H1 (cell line): ENCODE measurements at regions not wholly inside any gene's neighbourhood (a gene's known extent, or its start where the extent isn't known, plus 50 kb on each side); places are given as distances from the start of the nearest gene placed in this dataset.
"Not testable (repeated sequence)": the region's sequence is repeated elsewhere in the genome, so short reads cannot be mapped to it uniquely, and the experiment has no call there.

Experiments
- CTCF ChIA-PET: fragments of 300-600 bp; sonication (Branson Sonifier 250); formaldehyde crosslinking; loops from one replicate; lab custom pipeline; 2021; ENCODE audit not compliant: partially characterized antibody; lab: Charles Lee
- POLR2A ChIA-PET: fragments of 300-600 bp; sonication (Branson Sonifier 250); formaldehyde crosslinking; loops from one replicate; lab custom pipeline; 2021; ENCODE audit warnings: inconsistent platforms; ENCODE audit not compliant: partially characterized antibody; lab: Charles Lee
- DNase-seq, 2 experiments: peaks; one replicate each; pipeline versions ENCODE4 v3.0.0 to v3.0.0-alpha.2; 2010 to 2022; ENCODE audit warnings: low spot score in 2 of 2, low read depth in 1 of 2, mixed read lengths in 1 of 2
- FAIRE-seq: peaks from 2 replicates; lab custom pipeline; 2011; peaks lifted over from hg19 to GRCh38; lab: Jason Lieb, UNC
- H2AFZ ChIP-seq: 2 replicates; pipeline ENCODE4 v1.8.1; 2012; ENCODE audit warnings: low read length, inconsistent platforms
- H2AK5ac ChIP-seq: 2 replicates; pipeline ENCODE4 v1.6.1; 2013; ENCODE audit warnings: low read depth, low read length
- H2BK120ac ChIP-seq: replicated peaks from 2 replicates; pipeline ENCODE3; 2013; ENCODE audit warnings: low read depth, low read length, inconsistent platforms
- H2BK12ac ChIP-seq: 2 replicates; pipeline ENCODE4 v1.6.1; 2013; ENCODE audit warnings: low read depth, low read length
- H2BK15ac ChIP-seq: 2 replicates; pipeline ENCODE4 v1.6.1; 2013; ENCODE audit warnings: low read length
- H2BK20ac ChIP-seq: 2 replicates; pipeline ENCODE4 v1.6.1; 2013; ENCODE audit warnings: low read length
- H2BK5ac ChIP-seq: 2 replicates; pipeline ENCODE4 v1.6.1; 2013; ENCODE audit warnings: low read depth, low read length
- H3K14ac ChIP-seq: 2 replicates; pipeline ENCODE4 v1.6.1; 2013; ENCODE audit warnings: inconsistent platforms; ENCODE audit not compliant: insufficient read length
- H3K18ac ChIP-seq: 2 replicates; pipeline ENCODE4 v1.6.1; 2013; ENCODE audit warnings: low read length; ENCODE audit errors: extremely low read depth
- H3K23ac ChIP-seq: 2 replicates; pipeline ENCODE4 v1.6.1; 2013; ENCODE audit warnings: inconsistent platforms; ENCODE audit not compliant: insufficient read length
- H3K23me2 ChIP-seq: 2 replicates; pipeline ENCODE4 v1.6.1; 2013; ENCODE audit warnings: low read depth, low read length
- H3K27ac ChIP-seq: 2 replicates; pipeline ENCODE4 v1.6.1; 2011; ENCODE audit warnings: low read depth, low read length, inconsistent platforms
- H3K27me3 ChIP-seq, 4 experiments: replicated peaks in 1 of 4; 1 replicate in 1 of 4; 2 replicates in 3 of 4; pipeline versions ENCODE4 v1.6.1 to v1.8.1; 2011 to 2013; ENCODE audit warnings: low read length in 3 of 4, mild to moderate bottlenecking in 3 of 4, inconsistent platforms in 2 of 4, mixed read lengths in 2 of 4, moderate library complexity in 1 of 4; ENCODE audit not compliant: control insufficient read depth in 3 of 4, insufficient read depth in 3 of 4; ENCODE audit errors: extremely low read depth in 1 of 4
- H3K36me3 ChIP-seq, 4 experiments: 2 replicates each; pipeline versions ENCODE4 v1.6.1 to v1.8.1; 2011 to 2013; ENCODE audit warnings: mild to moderate bottlenecking in 4 of 4, low read length in 3 of 4, moderate library complexity in 2 of 4, control low read depth in 1 of 4, inconsistent platforms in 1 of 4; ENCODE audit not compliant: insufficient read depth in 4 of 4, control insufficient read depth in 2 of 4
- H3K4ac ChIP-seq: replicated peaks from 2 replicates; pipeline ENCODE3; 2013; ENCODE audit warnings: low read length, low read depth, mixed read lengths, inconsistent platforms; ENCODE audit not compliant: insufficient read length
- H3K4me1 ChIP-seq, 4 experiments: replicated peaks in 1 of 4; 1 replicate in 1 of 4; 2 replicates in 3 of 4; pipeline versions ENCODE4 v1.6.1 to v1.8.1; 2011 to 2013; ENCODE audit warnings: low read length in 3 of 4, inconsistent platforms in 2 of 4, mixed read lengths in 1 of 4; ENCODE audit not compliant: insufficient read depth in 4 of 4, control insufficient read depth in 3 of 4
- H3K4me2 ChIP-seq, 2 experiments: 2 replicates each; pipeline versions ENCODE4 v1.6.1 to v1.8.1; 2011 to 2013; ENCODE audit warnings: low read depth in 2 of 2, low read length in 2 of 2, control low read depth in 1 of 2, inconsistent platforms in 1 of 2, mild to moderate bottlenecking in 1 of 2; ENCODE audit not compliant: insufficient read depth in 1 of 2
- H3K4me3 ChIP-seq, 4 experiments: fragments of 200-600, 300-600 bp in 1 of 4; sonication (generic), shearing (Covaris generic), sonication (Bioruptor Twin) in 1 of 4; 2 replicates each; pipeline versions ENCODE4 v1.5.1 to v1.8.1; 2011 to 2016; ENCODE audit warnings: low read length in 4 of 4, low read depth in 3 of 4, control low read depth in 2 of 4, inconsistent platforms in 2 of 4, mild to moderate bottlenecking in 2 of 4, mixed read lengths in 1 of 4, moderate library complexity in 1 of 4; ENCODE audit not compliant: insufficient read depth in 2 of 4; ENCODE audit errors: extremely low read depth in 1 of 4
- H3K56ac ChIP-seq: replicated peaks from 2 replicates; pipeline ENCODE3; 2013; ENCODE audit warnings: low read depth, mild to moderate bottlenecking, mixed read lengths, low read length, inconsistent platforms; ENCODE audit not compliant: insufficient read length
- H3K79me1 ChIP-seq: 2 replicates; pipeline ENCODE4 v1.6.1; 2013; ENCODE audit warnings: low read depth, low read length, control low read depth
- H3K79me2 ChIP-seq, 2 experiments: 2 replicates each; pipeline versions ENCODE4 v1.6.1 to v1.8.1; 2012 to 2013; ENCODE audit warnings: low read length in 2 of 2, mild to moderate bottlenecking in 2 of 2, inconsistent platforms in 1 of 2; ENCODE audit not compliant: insufficient read depth in 2 of 2, control insufficient read depth in 1 of 2
- H3K9ac ChIP-seq, 4 experiments: replicated peaks in 1 of 4; 1 replicate in 1 of 4; 2 replicates in 3 of 4; pipeline versions ENCODE4 v1.6.1 to v1.8.1; 2011 to 2013; ENCODE audit warnings: low read depth in 3 of 4, low read length in 3 of 4, control low read depth in 2 of 4, mild to moderate bottlenecking in 2 of 4, moderate library complexity in 2 of 4, inconsistent platforms in 1 of 4; ENCODE audit errors: extremely low read depth in 1 of 4
- H3K9me3 ChIP-seq, 2 experiments: 2 replicates each; pipeline versions ENCODE4 v1.6.1 to v1.8.1; 2012 to 2013; ENCODE audit warnings: mild to moderate bottlenecking in 2 of 2, moderate library complexity in 2 of 2, control low read depth in 1 of 2, inconsistent platforms in 1 of 2, low read depth in 1 of 2, low read length in 1 of 2, mixed read lengths in 1 of 2; ENCODE audit not compliant: insufficient read depth in 2 of 2
- H4K20me1 ChIP-seq, 2 experiments: replicated peaks in 1 of 2; 2 replicates each; pipeline versions ENCODE3 to v1.8.1; 2011 to 2013; ENCODE audit warnings: inconsistent platforms in 2 of 2, low read length in 2 of 2, mild to moderate bottlenecking in 1 of 2; ENCODE audit not compliant: insufficient read depth in 2 of 2, control insufficient read depth in 1 of 2
- H4K5ac ChIP-seq: 2 replicates; pipeline ENCODE4 v1.6.1; 2013; ENCODE audit warnings: low read length, low read depth, mixed read lengths, inconsistent platforms; ENCODE audit not compliant: insufficient read length
- H4K8ac ChIP-seq: 2 replicates; pipeline ENCODE4 v1.8.0; 2013; ENCODE audit warnings: mild to moderate bottlenecking, moderate library complexity, low read length, inconsistent platforms; ENCODE audit not compliant: insufficient read depth; ENCODE audit errors: extremely low read depth
- H4K91ac ChIP-seq: replicated peaks from 2 replicates; pipeline ENCODE3; 2013; ENCODE audit warnings: low read length, mixed read lengths, inconsistent platforms; ENCODE audit not compliant: insufficient read length
- WGBS, 2 experiments: shearing (Covaris generic) in 1 of 2; methylation state at CpG; one replicate each; pipeline versions ENCODE4 v1.1.6 to v1.1.7; 2013 to 2015; ENCODE audit warnings: low lambda C conversion rate in 2 of 2, mixed read lengths in 2 of 2, inconsistent platforms in 1 of 2, low coverage in 1 of 2, missing lambda C conversion rate in 1 of 2; ENCODE audit not compliant: insufficient replicate concordance in 2 of 2, insufficient coverage in 1 of 2, insufficient read length in 1 of 2; ENCODE audit errors: extremely low coverage in 1 of 2, missing lambda C conversion rate in 1 of 2; 5-methylcytosine and 5-hydroxymethylcytosine counted together

- H3K14ac ChIP-seq, H3K9ac ChIP-seq, H2BK12ac ChIP-seq, H2BK120ac ChIP-seq, H3K23me2 ChIP-seq, H3K4ac ChIP-seq, H3K9me3 ChIP-seq, H3K79me1 ChIP-seq, H3K79me2 ChIP-seq, DNase-seq, H4K5ac ChIP-seq, CTCF ChIA-PET, POLR2A ChIA-PET, H4K91ac ChIP-seq, H3K27ac ChIP-seq, H2BK15ac ChIP-seq, H3K4me2 ChIP-seq, H3K56ac ChIP-seq, H3K18ac ChIP-seq, H3K23ac ChIP-seq, H3K4me1 ChIP-seq, H4K20me1 ChIP-seq, FAIRE-seq, H3K36me3 ChIP-seq, H2BK5ac ChIP-seq, H3K27me3 ChIP-seq, H4K8ac ChIP-seq, H2BK20ac ChIP-seq, H2AFZ ChIP-seq, H2AK5ac ChIP-seq, H3K4me3 ChIP-seq: not testable (repeated sequence)
- WGBS, 2 experiments = 96% methylated on average over 12 of the region's 15 CpGs; no CpG with 5 or more reads in 1 of the 2 experiments
These were observed 321.7 kb upstream of the NRSN1 start for GRCh38 chr6:23804289-23804688.

- H3K18ac ChIP-seq, H3K9ac ChIP-seq, CTCF ChIA-PET, H3K4me2 ChIP-seq, H4K8ac ChIP-seq, H3K79me1 ChIP-seq, H4K5ac ChIP-seq, H2BK15ac ChIP-seq, H2BK20ac ChIP-seq, DNase-seq, H2AFZ ChIP-seq, H3K79me2 ChIP-seq, H2BK12ac ChIP-seq, H3K23ac ChIP-seq, H3K23me2 ChIP-seq, H2AK5ac ChIP-seq, H3K9me3 ChIP-seq, FAIRE-seq, H4K91ac ChIP-seq, H2BK5ac ChIP-seq, H3K27ac ChIP-seq, H3K14ac ChIP-seq, H3K4me3 ChIP-seq, H3K27me3 ChIP-seq, H2BK120ac ChIP-seq, H3K4me1 ChIP-seq, H3K36me3 ChIP-seq, POLR2A ChIA-PET, H3K4ac ChIP-seq, H3K56ac ChIP-seq, H4K20me1 ChIP-seq: not testable (repeated sequence)
- 97% methylated on average over 5 of the region's 5 CpGs; no CpG with 5 or more reads in 1 of the 2 experiments for WGBS, 2 experiments
These were observed 304.9 kb upstream of the NRSN1 start for GRCh38 chr6:23821141-23821540.
